Lower lobe of right lung (tissue), 2 donors: ENCODE measurements at regions not wholly inside any gene's neighbourhood (a gene's known extent, or its start where the extent isn't known, plus 50 kb on each side); places are given as distances from the start of the nearest gene placed in this dataset.
"Not testable (repeated sequence)": the region's sequence is repeated elsewhere in the genome, so short reads cannot be mapped to it uniquely, and the experiment has no call there.

Source experiments
- ATAC-seq, 2 donors: fragments of 200-7000 bp; cut with Tn5 transposase; one replicate each; pipeline ENCODE4 v1.9.1; 2020 to 2022; ENCODE audit warnings: mild to moderate bottlenecking in 2 of 2, moderate library complexity in 2 of 2
- DNase-seq: peaks from one replicate; pipeline ENCODE4 v3.0.0-alpha.2; 2020
- H3K27ac ChIP-seq: fragments of 200-600 bp; one replicate; pipeline ENCODE4 v1.8.0; 2022
- H3K27me3 ChIP-seq: fragments of 200-600 bp; one replicate; pipeline ENCODE4 v1.8.0; 2022; ENCODE audit warnings: low read depth
- H3K36me3 ChIP-seq: fragments of 200-600 bp; one replicate; pipeline ENCODE4 v1.8.0; 2022; ENCODE audit warnings: mild to moderate bottlenecking
- H3K4me1 ChIP-seq: fragments of 200-600 bp; one replicate; pipeline ENCODE4 v1.8.0; 2022
- H3K4me3 ChIP-seq: fragments of 200-600 bp; one replicate; pipeline ENCODE4 v1.8.0; 2022; ENCODE audit warnings: mild to moderate bottlenecking
- H3K9me3 ChIP-seq: fragments of 200-600 bp; one replicate; pipeline ENCODE4 v1.8.0; 2022
- CTCF ChIP-seq: fragments of 200-600 bp; IDR thresholded peaks from one replicate; pipeline ENCODE4 v1.8.0; 2022; ENCODE audit warnings: antibody characterized with exemption, mild to moderate bottlenecking
- intact Hi-C: fragments of 100-400 bp; cut with DNase I; formaldehyde crosslinking; loops from one replicate; pipeline ENCODE4 v1.11.0; 2022
- donor health status: DM: no; HTN: yes; CAD: no; lungs with severe emphysema.

GRCh38 chr1:174079796-174080195 is 57.6 kb upstream of the RC3H1 start:
- no peak for TF ChIP-seq CTCF
- H3K27ac ChIP-seq = no peak overlapping the region
- H3K9me3 ChIP-seq = no peaks in the 10 kb centered on the region
- no peaks in the 10 kb centered on the region for H3K27me3 ChIP-seq
- ATAC-seq (no peak), DNase-seq (no peak)
- H3K4me1 ChIP-seq = no peaks in the 10 kb centered on the region
- H3K36me3 ChIP-seq = no peaks in the 10 kb centered on the region
- no peak overlapping the region for H3K4me3 ChIP-seq
- intact Hi-C loops = no loop called here

GRCh38 chr1:174078916-174079315 is 56.8 kb upstream of the RC3H1 start:
- H3K4me1 ChIP-seq, H3K4me3 ChIP-seq, intact Hi-C loops, DNase-seq, H3K27me3 ChIP-seq, H3K9me3 ChIP-seq, H3K27ac ChIP-seq, H3K36me3 ChIP-seq, ATAC-seq: not testable (repeated sequence)

- Histone ChIP-seq H3K27me3 (no peaks in the 10 kb centered on the region), H3K36me3 (no peaks in the 10 kb centered on the region), H3K27ac (no peak overlapping the region), H3K4me1 (no peaks in the 10 kb centered on the region), H3K9me3 (no peaks in the 10 kb centered on the region), H3K4me3 (no peak overlapping the region)
- TF ChIP-seq CTCF = no peak
- intact Hi-C loops = no loop called here
- ATAC-seq = no peak
- no peak for DNase-seq
Measured at GRCh38 chr1:174077749-174078490, 55.8 kb upstream of the RC3H1 start.

- intact Hi-C loops = no loop called here
- DNase-seq = no peak
- Histone ChIP-seq H3K4me3 (no peak overlapping the region), H3K9me3 (no peaks in the 10 kb centered on the region), H3K4me1 (no peaks in the 10 kb centered on the region), H3K27ac (no peak overlapping the region), H3K27me3 (no peaks in the 10 kb centered on the region), H3K36me3 (no peaks in the 10 kb centered on the region)
- ATAC-seq = no peak
- TF ChIP-seq CTCF = no peak
Measured at GRCh38 chr1:174075245-174075692, 53.1 kb upstream of the RC3H1 start.

- Histone ChIP-seq H3K9me3 (no peaks in the 10 kb centered on the region), H3K4me1 (no peaks in the 10 kb centered on the region), H3K27ac (no peak overlapping the region), H3K36me3 (no peaks in the 10 kb centered on the region), H3K4me3 (no peak overlapping the region), H3K27me3 (no peaks in the 10 kb centered on the region)
- TF ChIP-seq CTCF = peak; percentile 27
- DNase-seq (no peak), ATAC-seq (no peak)
- intact Hi-C loops = no loop called here
Measured at GRCh38 chr1:174074757-174075156, 52.6 kb upstream of the RC3H1 start.

- TF ChIP-seq CTCF = no peak
- intact Hi-C loops = no loop called here
- Histone ChIP-seq H3K4me3 (no peak overlapping the region), H3K27ac (no peak overlapping the region), H3K4me1 (no peaks in the 10 kb centered on the region), H3K9me3 (no peaks in the 10 kb centered on the region), H3K27me3 (no peaks in the 10 kb centered on the region), H3K36me3 (no peaks in the 10 kb centered on the region)
- DNase-seq = no peak
- ATAC-seq = no peak
Measured at GRCh38 chr1:174072581-174072980, 50.4 kb upstream of the RC3H1 start.
